GM18861 (cell line): ENCODE measurements at regions not wholly inside any gene's neighbourhood (a gene's known extent, or its start where the extent isn't known, plus 50 kb on each side); places are given as distances from the start of the nearest gene placed in this dataset.

ENCODE experiments used
- ATAC-seq: cut with Tn5 transposase; IDR thresholded peaks from one replicate; pipeline ENCODE4 v1.9.1; 2021; ENCODE audit not compliant: unreplicated experiment

GRCh38 chr16:6618874-6619273, 713.8 kb upstream of the RBFOX1 start:
- no peak for ATAC-seq

DNA sequence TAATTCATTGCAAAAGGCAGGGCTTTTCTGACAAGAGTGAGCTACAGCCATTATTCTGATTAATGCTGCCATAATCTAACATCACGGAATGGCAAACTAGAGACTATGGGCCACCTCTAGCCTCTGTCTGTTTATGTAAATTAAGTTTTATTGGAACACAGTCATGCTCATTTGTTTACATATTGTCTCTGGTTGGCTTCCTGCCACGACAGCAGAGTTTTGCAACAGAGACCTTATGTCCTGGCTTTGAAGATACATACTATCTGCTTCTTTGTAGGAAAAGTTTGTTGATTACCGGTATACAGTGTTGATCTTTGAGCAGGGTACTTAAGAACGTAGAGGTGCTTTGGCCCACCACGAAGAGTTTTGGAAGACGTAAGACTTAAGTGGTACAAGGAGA, 715.9 kb upstream of the RBFOX1 start:
- ATAC-seq: no peak

- ATAC-seq: no peak
Measured at GRCh38 chr16:6615636-6616035, 717.0 kb upstream of the RBFOX1 start.

- no peak for ATAC-seq
Measured at GRCh38 chr16:6611535-6611934, 721.1 kb upstream of the RBFOX1 start.

DNA sequence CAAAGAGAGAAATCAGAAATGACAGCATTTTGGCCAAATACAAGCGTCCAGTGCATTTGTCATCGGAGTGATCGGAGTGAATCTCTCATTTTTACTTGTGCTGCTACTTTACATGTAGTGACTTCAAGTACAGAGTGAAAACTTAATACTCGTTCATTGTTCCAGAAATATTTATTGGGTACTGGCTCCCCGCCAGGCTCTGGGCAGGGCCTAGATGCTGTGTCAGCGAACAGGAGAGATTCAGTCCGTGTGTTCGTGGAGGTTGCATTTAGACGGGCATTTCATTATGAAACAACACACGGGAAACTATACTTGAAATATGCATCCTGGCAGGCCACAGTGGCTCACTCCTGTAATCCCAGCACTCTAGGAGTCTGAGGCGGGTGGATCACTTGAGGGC, 727.2 kb upstream of the RBFOX1 start:
- ATAC-seq: no peak

DNA sequence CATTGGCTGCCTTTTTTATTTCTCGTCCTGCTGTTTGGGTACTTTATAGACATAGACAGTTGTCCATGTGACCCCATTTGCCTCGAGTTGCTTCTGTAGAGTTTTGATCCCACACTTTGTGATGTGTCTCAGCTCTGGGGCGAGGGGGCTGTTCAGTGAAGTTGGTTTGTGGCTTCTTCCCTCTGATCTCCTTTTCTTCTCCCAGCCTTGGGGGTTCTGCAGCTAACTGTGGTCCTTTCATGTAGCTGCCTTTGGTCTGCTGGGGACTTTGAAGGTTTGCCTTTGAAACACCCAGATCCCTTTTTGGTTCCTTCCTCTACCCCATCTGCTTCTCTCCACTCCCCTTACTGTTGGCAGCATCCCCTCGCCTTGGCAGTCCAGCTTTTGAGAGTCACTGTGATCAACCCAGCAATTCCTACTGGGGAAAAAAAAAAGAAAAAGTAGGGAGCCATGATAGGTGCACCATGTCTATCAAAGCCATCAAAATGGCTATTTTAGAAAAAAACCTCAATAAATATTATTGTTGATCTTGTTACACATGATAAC, 728.8 kb upstream of the RBFOX1 start:
- ATAC-seq: no peak

DNA sequence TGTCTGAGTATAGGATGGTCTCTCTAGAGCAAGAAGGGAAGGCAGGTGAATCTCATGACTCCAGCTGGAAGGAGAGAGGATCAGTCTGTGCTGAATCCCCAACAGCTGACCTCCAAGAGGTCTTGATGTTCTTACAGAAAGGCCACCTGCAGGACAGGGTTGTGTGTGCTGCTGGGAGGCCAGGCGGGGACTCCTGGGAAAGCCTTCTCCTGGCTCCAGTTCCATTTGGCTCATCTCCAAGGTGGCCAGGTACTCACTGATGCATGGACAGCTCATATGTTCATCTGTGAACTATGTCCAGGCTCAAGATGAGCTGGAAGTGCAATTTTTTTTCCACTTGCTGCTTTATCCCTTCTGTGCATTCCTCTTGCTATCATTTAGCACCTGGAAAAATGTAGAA, 730.2 kb upstream of the RBFOX1 start:
- ATAC-seq: no peak

- ATAC-seq: no peak
Measured at GRCh38 chr16:6600167-6600566, 732.5 kb upstream of the RBFOX1 start.

DNA sequence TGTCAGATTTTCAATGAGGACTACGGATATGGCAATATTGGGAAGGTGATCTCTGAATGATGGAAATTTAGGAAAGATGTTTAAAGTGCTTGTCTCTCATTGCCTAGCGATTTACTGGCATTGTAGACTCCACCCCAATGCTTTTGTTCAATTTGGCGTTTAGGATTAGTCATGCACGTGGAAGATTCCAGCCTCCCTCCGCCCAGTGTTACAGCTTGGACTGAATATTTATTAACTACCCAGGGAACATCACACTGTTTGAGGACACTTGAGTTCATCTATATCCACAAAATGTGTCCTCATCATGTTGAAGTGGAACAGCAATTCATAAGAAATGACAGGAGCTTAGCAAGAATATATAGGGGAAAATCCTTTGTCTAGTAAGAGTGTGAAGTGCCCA, 738.8 kb upstream of the RBFOX1 start:
- ATAC-seq: no peak

DNA sequence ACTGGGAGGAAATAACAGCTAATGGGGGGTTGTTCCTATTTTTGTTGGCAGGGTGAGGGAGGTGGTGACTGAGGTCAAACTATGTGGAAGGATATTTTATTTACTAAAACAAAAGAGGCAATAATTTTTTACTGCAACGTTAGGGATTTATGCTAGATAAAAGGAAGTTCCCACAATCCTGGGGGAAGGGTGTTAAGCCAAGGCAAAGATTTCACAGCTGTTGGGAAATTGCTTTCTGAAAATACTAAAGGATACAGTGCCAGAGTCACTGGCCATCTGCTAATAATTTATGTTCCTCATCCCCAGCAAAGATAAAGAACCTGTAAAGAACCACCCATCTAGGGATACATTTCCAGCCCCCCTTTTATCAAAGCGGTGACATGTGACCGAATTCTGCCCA, 756.0 kb upstream of the RBFOX1 start:
- no peak for ATAC-seq

DNA sequence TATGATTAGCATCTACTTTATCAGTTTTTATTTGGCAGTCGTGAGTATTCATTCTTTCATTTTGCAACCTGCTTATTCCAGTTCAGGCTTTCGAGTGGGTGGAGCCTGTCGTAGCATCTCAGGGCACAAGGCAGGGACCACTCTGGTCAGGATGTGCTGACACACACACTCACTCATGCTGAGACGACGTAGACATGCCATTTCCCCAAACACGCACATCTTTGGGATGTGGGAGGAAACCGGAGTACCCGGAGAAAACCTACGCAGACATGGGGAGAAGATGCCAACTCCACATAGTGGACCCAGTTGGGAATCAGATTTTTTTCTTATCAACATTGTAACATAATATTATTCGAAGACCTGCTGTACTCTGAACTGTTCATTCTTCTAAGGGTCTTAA, 756.5 kb upstream of the RBFOX1 start:
- no peak for ATAC-seq

GRCh38 chr16:6574146-6574545, 758.5 kb upstream of the RBFOX1 start:
- ATAC-seq: no peak

- no peak for ATAC-seq
Measured at GRCh38 chr16:6573577-6573976, 759.1 kb upstream of the RBFOX1 start.

GRCh38 chr16:6571044-6571443, 761.6 kb upstream of the RBFOX1 start:
- no peak for ATAC-seq

- no peak for ATAC-seq
Measured at GRCh38 chr16:6570530-6570929, 762.1 kb upstream of the RBFOX1 start.

GRCh38 chr16:6562986-6563385, 769.7 kb upstream of the RBFOX1 start:
- no peak for ATAC-seq

- ATAC-seq: no peak
Measured at GRCh38 chr16:6560306-6561100, 772.1 kb upstream of the RBFOX1 start.

- ATAC-seq: no peak
Measured at GRCh38 chr16:6558661-6559060, 774.0 kb upstream of the RBFOX1 start.

GRCh38 chr16:6558126-6558525, 774.5 kb upstream of the RBFOX1 start:
- no peak for ATAC-seq

DNA sequence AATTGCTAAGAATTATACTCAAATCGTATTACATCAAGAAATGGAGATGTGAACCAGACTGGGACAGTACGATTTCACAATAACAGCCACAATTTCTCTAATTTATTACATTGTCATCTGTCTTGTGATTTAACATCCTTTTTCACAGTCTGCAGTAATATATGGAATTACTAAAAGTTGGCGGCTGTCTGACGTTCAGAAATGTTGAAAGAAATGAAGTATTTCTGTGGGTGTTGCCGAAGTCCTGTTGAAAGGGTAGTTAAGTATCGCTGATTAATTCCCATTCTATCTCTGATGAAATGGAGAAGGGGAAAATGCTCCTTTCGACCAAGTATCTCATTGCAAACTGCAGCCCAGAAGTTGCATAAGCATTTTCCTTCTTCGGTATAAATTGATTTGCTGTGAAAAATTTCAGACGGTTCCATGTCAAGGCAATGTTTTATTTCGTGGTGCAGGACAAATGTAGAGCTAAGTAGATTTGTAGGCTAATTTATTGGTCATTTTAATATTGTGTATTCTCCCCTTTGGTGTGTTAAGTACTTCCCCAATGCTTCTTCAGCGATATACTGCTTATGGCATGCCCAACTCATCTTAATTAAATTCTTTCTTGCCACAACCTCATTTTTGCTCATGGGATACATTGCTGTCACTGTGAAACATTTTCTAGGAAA, 775.2 kb upstream of the RBFOX1 start:
- ATAC-seq: no peak

DNA sequence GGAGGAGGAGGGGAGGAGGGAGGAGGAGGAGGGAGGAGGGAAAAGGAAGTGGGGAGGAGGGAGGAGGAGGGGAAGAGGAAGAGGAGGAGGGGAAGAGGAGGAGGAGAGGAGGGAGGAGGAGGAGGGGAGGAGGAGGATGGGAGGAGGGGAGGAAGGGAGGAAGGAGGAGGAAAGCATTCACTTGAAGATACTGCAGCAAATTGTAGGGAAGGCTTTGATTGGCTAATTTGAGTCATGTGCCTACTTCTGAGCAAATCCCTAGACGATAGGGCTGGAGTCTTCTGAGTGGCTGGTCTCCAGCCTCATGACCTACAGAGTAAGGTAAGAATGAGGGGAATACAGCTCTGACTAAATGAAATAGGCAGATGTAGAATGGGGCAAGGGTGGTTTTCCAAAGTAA, 783.2 kb upstream of the RBFOX1 start:
- no peak for ATAC-seq

GRCh38 chr16:6548507-6548906, 784.1 kb upstream of the RBFOX1 start:
- no peak for ATAC-seq
